WTC11 (cell line): ENCODE measurements at regions not wholly inside any gene's neighbourhood (a gene's known extent, or its start where the extent isn't known, plus 50 kb on each side); places are given as distances from the start of the nearest gene placed in this dataset.

Experiments used
- ATAC-seq: fragments of 200-7000 bp; cut with Tn5 transposase; 2 replicates; pipeline ENCODE4 v1.10.0; 2021; ENCODE audit warnings: mild to moderate bottlenecking, moderate library complexity
- CTCF ChIA-PET: fragments of 300-600 bp; sonication (Branson Sonifier 250); formaldehyde crosslinking; loops from one replicate; lab custom pipeline; 2021; ENCODE audit warnings: antibody characterized with exemption; lab: Charles Lee
- POLR2A ChIA-PET: fragments of 350-600 bp; sonication (Branson Sonifier 250); formaldehyde crosslinking; loops from one replicate; lab custom pipeline; 2021; ENCODE audit warnings: antibody characterized with exemption; lab: Charles Lee
- DNase-seq: peaks from one replicate; pipeline ENCODE4 v3.0.0; 2021; ENCODE audit warnings: low spot score
- H3K27ac Mint-ChIP-seq: 2 replicates; pipeline ENCODE4 v1.8.0; 2021; ENCODE audit warnings: mixed read lengths
- H3K27me3 Mint-ChIP-seq: 2 replicates; pipeline ENCODE4 v1.8.0; 2021; ENCODE audit warnings: low read depth, mild to moderate bottlenecking, moderate library complexity, mixed read lengths
- H3K36me3 Mint-ChIP-seq: 2 replicates; pipeline ENCODE4 v1.8.0; 2021; ENCODE audit warnings: mixed read lengths
- H3K4me1 Mint-ChIP-seq: 2 replicates; pipeline ENCODE4 v1.8.0; 2022; ENCODE audit warnings: mixed read lengths
- H3K4me3 Mint-ChIP-seq: 2 replicates; pipeline ENCODE4 v1.8.0; 2021; ENCODE audit warnings: mild to moderate bottlenecking, moderate library complexity, mixed read lengths
- H3K9me3 Mint-ChIP-seq: 2 replicates; pipeline ENCODE4 v1.8.0; 2021; ENCODE audit warnings: mixed read lengths
- ATF1 ChIP-seq: sonication (generic); formaldehyde crosslinking; IDR thresholded peaks from 2 replicates; pipeline ENCODE4 v1.8.1; 2023; ENCODE audit warnings: mild to moderate bottlenecking, moderate library complexity, missing genetic modification reagents
- ESRRA ChIP-seq: sonication (generic); formaldehyde crosslinking; IDR thresholded peaks from 2 replicates; pipeline ENCODE4 v1.8.1; 2022; ENCODE audit warnings: mild to moderate bottlenecking, missing genetic modification reagents, borderline replicate concordance
- FOXK1 ChIP-seq: sonication (generic); formaldehyde crosslinking; IDR thresholded peaks from 2 replicates; pipeline ENCODE4 v1.8.0; 2022; ENCODE audit warnings: mild to moderate bottlenecking, moderate library complexity, missing genetic modification reagents
- FOXP1 ChIP-seq: sonication (generic); formaldehyde crosslinking; IDR thresholded peaks from 2 replicates; pipeline ENCODE4 v1.8.0; 2022; ENCODE audit warnings: missing genetic modification reagents, mild to moderate bottlenecking, moderate library complexity, borderline replicate concordance
- GRHL2 ChIP-seq: fragments of 250-450 bp; sonication (Bioruptor Pico); IDR thresholded peaks from 2 replicates; pipeline ENCODE4 v1.8.0; 2022; ENCODE audit warnings: mild to moderate bottlenecking, moderate library complexity; ENCODE audit not compliant: insufficient replicate concordance, severe bottlenecking
- HMGA2 ChIP-seq: fragments of 250-450 bp; sonication (Bioruptor Pico); IDR thresholded peaks from 2 replicates; pipeline ENCODE4 v1.4.0; 2021; ENCODE audit warnings: mild to moderate bottlenecking, moderate library complexity
- IRF1 ChIP-seq: sonication (generic); formaldehyde crosslinking; IDR thresholded peaks from 2 replicates; pipeline ENCODE4 v1.8.0; 2023; ENCODE audit warnings: missing genetic modification reagents
- MAX ChIP-seq: sonication (generic); formaldehyde crosslinking; IDR thresholded peaks from 2 replicates; pipeline ENCODE4 v1.8.0; 2022; ENCODE audit warnings: mild to moderate bottlenecking, missing genetic modification reagents
- NFATC4 ChIP-seq: fragments of 250-450 bp; sonication (Bioruptor Pico); IDR thresholded peaks from 2 replicates; pipeline ENCODE4 v1.9.0; 2021; ENCODE audit warnings: mild to moderate bottlenecking
- NFE2L1 ChIP-seq: sonication (generic); formaldehyde crosslinking; IDR thresholded peaks from 2 replicates; pipeline ENCODE4 v1.8.1; 2023; ENCODE audit warnings: missing genetic modification reagents
- NR1H2 ChIP-seq: sonication (generic); formaldehyde crosslinking; IDR thresholded peaks from 2 replicates; pipeline ENCODE4 v1.9.0; 2021; ENCODE audit warnings: mild to moderate bottlenecking, moderate library complexity, missing genetic modification reagents
- NR2C2 ChIP-seq: sonication (generic); formaldehyde crosslinking; IDR thresholded peaks from 2 replicates; pipeline ENCODE4 v1.8.0; 2022; ENCODE audit warnings: mild to moderate bottlenecking, missing genetic modification reagents
- OVOL2 ChIP-seq: fragments of 250-450 bp; sonication (Bioruptor Pico); IDR thresholded peaks from 2 replicates; pipeline ENCODE4 v1.9.0; 2021; ENCODE audit warnings: mild to moderate bottlenecking, borderline replicate concordance
- PRRX2 ChIP-seq: fragments of 250-450 bp; sonication (Bioruptor Pico); IDR thresholded peaks from 2 replicates; pipeline ENCODE4 v1.8.0; 2021; ENCODE audit warnings: mild to moderate bottlenecking
- RORB ChIP-seq: fragments of 250-450 bp; sonication (Bioruptor Pico); IDR thresholded peaks from 2 replicates; pipeline ENCODE4 v1.9.0; 2021; ENCODE audit warnings: mild to moderate bottlenecking
- SOX15 ChIP-seq: fragments of 250-450 bp; sonication (Bioruptor Pico); IDR thresholded peaks from 2 replicates; pipeline ENCODE4 v1.9.0; 2021; ENCODE audit warnings: mild to moderate bottlenecking
- TEAD1 ChIP-seq: sonication (generic); formaldehyde crosslinking; IDR thresholded peaks from 2 replicates; pipeline ENCODE4 v1.8.0; 2022; ENCODE audit warnings: mild to moderate bottlenecking, missing genetic modification reagents
- TP53 ChIP-seq: sonication (generic); formaldehyde crosslinking; IDR thresholded peaks from 2 replicates; pipeline ENCODE4 v1.8.1; 2023; ENCODE audit warnings: mild to moderate bottlenecking, missing genetic modification reagents
- USF1 ChIP-seq: sonication (generic); formaldehyde crosslinking; IDR thresholded peaks from 2 replicates; pipeline ENCODE4 v1.8.0; 2022; ENCODE audit warnings: mild to moderate bottlenecking, missing genetic modification reagents
- ZBTB21 ChIP-seq: sonication (generic); formaldehyde crosslinking; IDR thresholded peaks from 2 replicates; pipeline ENCODE4 v1.8.1; 2023; ENCODE audit warnings: mild to moderate bottlenecking, missing genetic modification reagents, borderline replicate concordance
- ZNF138 ChIP-seq: sonication (generic); formaldehyde crosslinking; conservative IDR thresholded peaks from 2 replicates; pipeline ENCODE4 v1.8.1; 2022; ENCODE audit warnings: mild to moderate bottlenecking, moderate library complexity, missing genetic modification reagents
- ZNF416 ChIP-seq: fragments of 250-450 bp; sonication (Bioruptor Pico); IDR thresholded peaks from 2 replicates; pipeline ENCODE4 v1.9.0; 2021; ENCODE audit warnings: mild to moderate bottlenecking, inconsistent platforms
- ZNF671 ChIP-seq: fragments of 250-450 bp; sonication (Bioruptor Pico); IDR thresholded peaks from 2 replicates; pipeline ENCODE4 v1.8.0; 2021; ENCODE audit warnings: mild to moderate bottlenecking
- TF ChIP-seq, protein P1 (sequence below): sonication (generic); formaldehyde crosslinking; IDR thresholded peaks from 2 replicates; pipeline ENCODE4 v1.8.0; 2023; ENCODE audit warnings: missing genetic modification reagents, mild to moderate bottlenecking, borderline replicate concordance
- TF ChIP-seq, protein P2 (sequence below): fragments of 250-450 bp; sonication (Bioruptor Pico); conservative IDR thresholded peaks from 2 replicates; pipeline ENCODE4 v1.9.0; 2021; ENCODE audit warnings: mild to moderate bottlenecking

GRCh38 chr2:81445176-81445575 is 1140.6 kb upstream of the LRRTM1 start:
- no peaks in the 10 kb centered on the region; the same call in 1 of the 2 replicates for H3K27me3 Mint-ChIP-seq
- CTCF ChIA-PET: no interaction called here
- DNase-seq: no peak
- ATAC-seq: no peak
- H3K27ac Mint-ChIP-seq: no peak overlapping the region
- no peaks in the 10 kb centered on the region for H3K9me3 Mint-ChIP-seq
- no peaks in the 10 kb centered on the region for H3K4me1 Mint-ChIP-seq
- no peak overlapping the region for H3K4me3 Mint-ChIP-seq
- TF ChIP-seq RORB (CRISPR knock-in tag): no peak
- H3K36me3 Mint-ChIP-seq: no peaks in the 10 kb centered on the region
- POLR2A ChIA-PET: no interaction called here

DNA sequence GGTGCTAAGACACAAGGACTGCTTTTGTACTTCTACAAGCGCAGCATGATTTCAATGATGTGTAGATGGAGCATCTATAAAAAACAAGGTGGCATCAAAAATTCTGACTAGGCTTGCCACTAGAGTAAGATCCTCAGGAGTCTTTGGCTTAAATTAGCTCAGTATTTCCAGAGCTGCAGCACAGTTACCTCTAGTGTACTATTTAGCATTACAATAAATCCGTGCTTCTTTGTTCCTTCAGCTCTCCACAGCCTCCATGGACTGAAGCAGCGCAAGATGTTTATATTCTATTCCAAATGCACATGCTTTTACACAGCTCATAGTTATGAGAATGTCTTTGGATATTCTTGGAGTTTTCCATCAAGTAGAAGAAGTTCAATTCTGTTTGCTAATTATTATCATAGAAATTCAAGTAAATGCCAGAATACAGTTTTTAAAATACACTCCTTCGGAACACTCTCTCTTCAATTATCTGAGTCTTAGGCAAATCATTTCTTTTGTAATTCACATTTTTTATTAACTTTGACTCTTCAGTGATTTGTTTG is 1133.0 kb upstream of the LRRTM1 start:
- CTCF ChIA-PET: no interaction called here
- Mint-ChIP-seq H3K4me1 (peaks cover 9% of the 10 kb centered on the region), H3K27me3 (peaks cover 32% of the 10 kb centered on the region), H3K9me3 (no peaks in the 10 kb centered on the region), H3K27ac (no peak overlapping the region), H3K4me3 (no peak overlapping the region), H3K36me3 (no peaks in the 10 kb centered on the region)
- DNase-seq (no peak), ATAC-seq (peak; percentile 88)
- POLR2A ChIA-PET: no interaction called here
- TF ChIP-seq PRRX2: no peak
- no peak for TF ChIP-seq OVOL2 (CRISPR knock-in tag)
- TF ChIP-seq, protein P1, sequence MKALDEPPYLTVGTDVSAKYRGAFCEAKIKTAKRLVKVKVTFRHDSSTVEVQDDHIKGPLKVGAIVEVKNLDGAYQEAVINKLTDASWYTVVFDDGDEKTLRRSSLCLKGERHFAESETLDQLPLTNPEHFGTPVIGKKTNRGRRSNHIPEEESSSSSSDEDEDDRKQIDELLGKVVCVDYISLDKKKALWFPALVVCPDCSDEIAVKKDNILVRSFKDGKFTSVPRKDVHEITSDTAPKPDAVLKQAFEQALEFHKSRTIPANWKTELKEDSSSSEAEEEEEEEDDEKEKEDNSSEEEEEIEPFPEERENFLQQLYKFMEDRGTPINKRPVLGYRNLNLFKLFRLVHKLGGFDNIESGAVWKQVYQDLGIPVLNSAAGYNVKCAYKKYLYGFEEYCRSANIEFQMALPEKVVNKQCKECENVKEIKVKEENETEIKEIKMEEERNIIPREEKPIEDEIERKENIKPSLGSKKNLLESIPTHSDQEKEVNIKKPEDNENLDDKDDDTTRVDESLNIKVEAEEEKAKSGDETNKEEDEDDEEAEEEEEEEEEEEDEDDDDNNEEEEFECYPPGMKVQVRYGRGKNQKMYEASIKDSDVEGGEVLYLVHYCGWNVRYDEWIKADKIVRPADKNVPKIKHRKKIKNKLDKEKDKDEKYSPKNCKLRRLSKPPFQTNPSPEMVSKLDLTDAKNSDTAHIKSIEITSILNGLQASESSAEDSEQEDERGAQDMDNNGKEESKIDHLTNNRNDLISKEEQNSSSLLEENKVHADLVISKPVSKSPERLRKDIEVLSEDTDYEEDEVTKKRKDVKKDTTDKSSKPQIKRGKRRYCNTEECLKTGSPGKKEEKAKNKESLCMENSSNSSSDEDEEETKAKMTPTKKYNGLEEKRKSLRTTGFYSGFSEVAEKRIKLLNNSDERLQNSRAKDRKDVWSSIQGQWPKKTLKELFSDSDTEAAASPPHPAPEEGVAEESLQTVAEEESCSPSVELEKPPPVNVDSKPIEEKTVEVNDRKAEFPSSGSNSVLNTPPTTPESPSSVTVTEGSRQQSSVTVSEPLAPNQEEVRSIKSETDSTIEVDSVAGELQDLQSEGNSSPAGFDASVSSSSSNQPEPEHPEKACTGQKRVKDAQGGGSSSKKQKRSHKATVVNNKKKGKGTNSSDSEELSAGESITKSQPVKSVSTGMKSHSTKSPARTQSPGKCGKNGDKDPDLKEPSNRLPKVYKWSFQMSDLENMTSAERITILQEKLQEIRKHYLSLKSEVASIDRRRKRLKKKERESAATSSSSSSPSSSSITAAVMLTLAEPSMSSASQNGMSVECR (CRISPR knock-in tag): no peak
- no peak for TF ChIP-seq RORB (CRISPR knock-in tag)
- no peak for TF ChIP-seq NFATC4 (CRISPR knock-in tag)
- TF ChIP-seq MAX (CRISPR knock-in tag): no peak
- no peak for TF ChIP-seq TP53 (CRISPR knock-in tag)
- TF ChIP-seq ESRRA (CRISPR knock-in tag): no peak
- TF ChIP-seq GRHL2 (CRISPR knock-in tag): no peak
- TF ChIP-seq ZBTB21 (CRISPR knock-in tag): no peak
- no peak for TF ChIP-seq FOXP1
- TF ChIP-seq NR1H2 (CRISPR knock-in tag): no peak
- no peak for TF ChIP-seq SOX15 (CRISPR knock-in tag)
- TF ChIP-seq IRF1 (CRISPR knock-in tag): no peak
- TF ChIP-seq ZNF671 (CRISPR knock-in tag): no peak
- TF ChIP-seq FOXK1: no peak

DNA sequence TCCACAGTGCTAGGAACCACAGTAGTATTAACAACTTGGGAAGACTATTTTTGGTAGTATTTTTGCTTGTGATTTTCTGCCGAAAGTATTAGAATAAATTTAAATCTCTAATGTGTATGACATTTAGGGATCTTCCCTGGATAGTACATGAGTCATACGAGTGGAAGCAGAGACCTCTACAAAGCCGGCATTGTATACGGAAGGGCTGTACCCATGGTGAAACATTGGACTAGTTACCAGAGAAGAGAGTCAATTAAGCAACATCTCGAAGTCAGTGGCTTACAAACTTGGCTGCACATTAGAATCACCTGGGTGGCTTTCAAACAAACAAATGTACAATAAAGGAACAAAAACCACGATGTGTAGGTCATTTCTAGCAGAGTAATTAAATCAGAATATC is 1131.7 kb upstream of the LRRTM1 start:
- Mint-ChIP-seq H3K36me3 (no peaks in the 10 kb centered on the region), H3K27ac (no peak overlapping the region), H3K27me3 (peaks cover 43% of the 10 kb centered on the region), H3K4me1 (peaks cover 9% of the 10 kb centered on the region), H3K4me3 (no peak overlapping the region), H3K9me3 (no peaks in the 10 kb centered on the region)
- ATAC-seq: no peak
- DNase-seq: no peak
- POLR2A ChIA-PET: no interaction called here
- CTCF ChIA-PET: no interaction called here
- TF ChIP-seq IRF1 (CRISPR knock-in tag): no peak
- TF ChIP-seq ATF1 (CRISPR knock-in tag): no peak
- no peak for TF ChIP-seq NFATC4 (CRISPR knock-in tag)
- TF ChIP-seq, protein P2, sequence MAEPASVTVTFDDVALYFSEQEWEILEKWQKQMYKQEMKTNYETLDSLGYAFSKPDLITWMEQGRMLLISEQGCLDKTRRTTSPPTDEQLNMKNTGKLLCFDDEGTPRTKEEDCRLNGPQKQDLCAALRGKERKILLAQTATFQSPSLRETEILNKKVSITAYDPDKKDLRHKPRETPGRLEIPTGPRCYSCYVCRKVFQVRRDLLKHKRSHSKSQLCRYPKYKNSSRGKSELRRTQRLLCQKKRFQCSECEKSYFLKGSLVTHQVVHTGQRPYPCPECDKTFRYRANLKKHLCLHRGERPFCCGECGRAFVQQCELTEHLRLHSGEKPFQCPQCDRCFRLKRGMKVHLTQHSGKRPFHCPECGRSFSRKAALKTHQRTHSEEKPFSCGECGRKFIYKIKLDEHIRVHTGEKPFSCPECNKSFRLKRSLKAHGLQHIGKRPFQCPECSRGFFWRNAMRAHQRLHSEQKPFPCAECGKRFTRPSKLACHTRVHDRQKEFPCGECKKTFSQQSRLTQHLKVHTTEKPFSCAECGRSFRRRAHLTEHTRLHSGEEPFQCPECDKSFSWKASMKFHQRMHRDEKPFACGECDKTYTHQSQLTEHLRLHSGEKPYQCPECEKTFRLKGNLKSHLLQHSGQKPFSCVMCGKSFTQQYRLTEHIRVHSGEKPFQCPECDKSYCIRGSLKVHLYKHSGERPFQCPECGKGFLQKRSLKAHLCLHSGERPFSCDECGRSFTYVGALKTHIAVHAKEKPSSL (CRISPR knock-in tag): no peak
- no peak for TF ChIP-seq ZNF416 (CRISPR knock-in tag)
- TF ChIP-seq USF1 (CRISPR knock-in tag): no peak
- TF ChIP-seq NFE2L1 (CRISPR knock-in tag): no peak
- TF ChIP-seq TEAD1 (CRISPR knock-in tag): no peak
- no peak for TF ChIP-seq ZNF138 (CRISPR knock-in tag)
- TF ChIP-seq ZNF671 (CRISPR knock-in tag): no peak
- TF ChIP-seq TP53 (CRISPR knock-in tag): no peak
- no peak for TF ChIP-seq NR2C2
- no peak for TF ChIP-seq HMGA2 (CRISPR knock-in tag)
- TF ChIP-seq FOXP1: no peak
